ENCODE measurements at regions not wholly inside any gene's neighbourhood (a gene's known extent, or its start where the extent isn't known, plus 50 kb on each side); places are given as distances from the start of the nearest gene placed in this dataset.

GRCh38 chr9:2904242-2904930 is 60.5 kb upstream of the PUM3 start:
- H4K8ac ChIP-seq (ENCODE audit: extremely low read depth, insufficient read depth, low read length) = no peak overlapping the region
- H3K4me3 ChIP-seq (ENCODE audit: extremely low read depth in 1 of 4, insufficient read depth in 2 of 4, low read depth in 3 of 4, low read length in 4 of 4) = no peak overlapping the region
- no peak overlapping the region for H2BK120ac ChIP-seq (replicated peaks; ENCODE audit: low read depth, low read length)
- ChIA-PET CTCF (ENCODE audit: partially characterized antibody) (interaction anchor here (0.8 to 1.3 kb wide), 2 partner anchors 45 to 78 kb away, joined by 3 read pairs; no protein-coding TSS in a partner anchor), POLR2A (ENCODE audit: partially characterized antibody) (no interaction called here)
- H2AK5ac ChIP-seq (ENCODE audit: low read depth, low read length) = no peak overlapping the region
- H3K23me2 ChIP-seq (ENCODE audit: low read depth, low read length) = no peaks in the 10 kb centered on the region
- no peak overlapping the region for H3K14ac ChIP-seq (ENCODE audit: insufficient read length)
- H3K4ac ChIP-seq (replicated peaks; ENCODE audit: insufficient read length, low read depth, low read length) = no peak overlapping the region
- no peak overlapping the region for H2BK20ac ChIP-seq (ENCODE audit: low read length)
- no peaks in the 10 kb centered on the region for H4K20me1 ChIP-seq (replicated peaks in 1 of 2; ENCODE audit: control insufficient read depth in 1 of 2, insufficient read depth in 2 of 2, low read length in 2 of 2)
- H3K9ac ChIP-seq (replicated peaks in 1 of 4; ENCODE audit: extremely low read depth in 1 of 4, low read depth in 3 of 4, low read length in 3 of 4) = no peak overlapping the region
- H3K4me1 ChIP-seq (replicated peaks in 1 of 4; ENCODE audit: control insufficient read depth in 3 of 4, insufficient read depth in 4 of 4, low read length in 3 of 4) = peaks cover 0 to 5% (median 0%) of the 10 kb centered on the region in 4 experiments; a peak in 3 of 7 replicates
- no peak overlapping the region for H2BK15ac ChIP-seq (ENCODE audit: low read length)
- DNase-seq (ENCODE audit: low read depth in 1 of 2, low spot score in 2 of 2) (no peak), FAIRE-seq (no peak)
- H3K79me2 ChIP-seq (ENCODE audit: control insufficient read depth in 1 of 2, insufficient read depth in 2 of 2, low read length in 2 of 2) = no peaks in the 10 kb centered on the region
- H4K91ac ChIP-seq (replicated peaks; ENCODE audit: insufficient read length, low read length) = no peak overlapping the region
- H3K36me3 ChIP-seq (ENCODE audit: control insufficient read depth in 2 of 4, insufficient read depth in 4 of 4, low read length in 3 of 4) = peaks cover 0 to 4% (median 0%) of the 10 kb centered on the region in 4 experiments; a peak in 2 of 8 replicates
- TF ChIP-seq NANOG (IDR thresholded peaks at IDR 0.05; ENCODE audit: insufficient read depth, low read depth, low read length, poor library complexity, severe bottlenecking) (peak; percentile 19), CHD1 (IDR thresholded peaks at IDR 0.05; ENCODE audit: low read depth, low read length) (no peak)
- 66% methylated on average over 2 of the region's 2 CpGs; no CpG with 5 or more reads in 1 of the 2 experiments for WGBS, 2 experiments (ENCODE audit: extremely low coverage in 1 of 2, insufficient coverage in 1 of 2, insufficient read length in 1 of 2, insufficient replicate concordance in 2 of 2, low coverage in 1 of 2, low lambda C conversion rate in 2 of 2, missing lambda C conversion rate in 1 of 2)
- peak overlapping the region in 1 of 2 experiments; percentile 36; a peak in 2 of 4 replicates for H3K4me2 ChIP-seq (ENCODE audit: insufficient read depth in 1 of 2, low read depth in 2 of 2, low read length in 2 of 2)
- no peaks in the 10 kb centered on the region for H3K27me3 ChIP-seq (replicated peaks in 1 of 4; ENCODE audit: control insufficient read depth in 3 of 4, extremely low read depth in 1 of 4, insufficient read depth in 3 of 4, low read length in 3 of 4)
- H2BK12ac ChIP-seq (ENCODE audit: low read depth, low read length) = no peak overlapping the region
- no peak overlapping the region for H3K18ac ChIP-seq (ENCODE audit: extremely low read depth, low read length)
- H3K9me3 ChIP-seq (ENCODE audit: insufficient read depth in 2 of 2, low read depth in 1 of 2, low read length in 1 of 2) = peaks cover 5 to 12% of the 10 kb centered on the region in 2 experiments
- H2BK5ac ChIP-seq (ENCODE audit: low read depth, low read length) = no peak overlapping the region
- H3K23ac ChIP-seq (ENCODE audit: insufficient read length) = no peak overlapping the region
- no peak overlapping the region for H2AFZ ChIP-seq (ENCODE audit: low read length)
- no peak overlapping the region for H3K56ac ChIP-seq (replicated peaks; ENCODE audit: insufficient read length, low read depth, low read length)
- H3K27ac ChIP-seq (ENCODE audit: low read depth, low read length) = no peak overlapping the region
- H3K79me1 ChIP-seq (ENCODE audit: low read depth, low read length) = no peaks in the 10 kb centered on the region
- H4K5ac ChIP-seq (ENCODE audit: insufficient read length, low read depth, low read length) = no peak overlapping the region
